Right lobe of liver (tissue), 6 donors: ENCODE measurements at regions not wholly inside any gene's neighbourhood (a gene's known extent, or its start where the extent isn't known, plus 50 kb on each side); places are given as distances from the start of the nearest gene placed in this dataset.
"Not testable (repeated sequence)": the region's sequence is repeated elsewhere in the genome, so short reads cannot be mapped to it uniquely, and the experiment has no call there.

Experiments
- ATAC-seq, 4 donors: fragments of 200-7000 bp; cut with Tn5 transposase; one replicate each; pipeline ENCODE4 v1.9.1; 2020; ENCODE audit warnings: mild to moderate bottlenecking in 4 of 4, moderate library complexity in 4 of 4
- DNase-seq, 3 donors: peaks; one replicate each; pipeline ENCODE4 v3.0.0-alpha.2; 2020
- H3K27ac ChIP-seq, 3 donors: fragments of 200-600 bp; one replicate each; pipeline ENCODE4 v1.8.0; 2022
- H3K27me3 ChIP-seq, 2 donors: fragments of 200-600 bp; one replicate each; pipeline ENCODE4 v1.8.0; 2022
- H3K36me3 ChIP-seq, 4 donors: fragments of 200-600 bp; sonication (generic) in 1 of 4; one replicate each; pipeline versions ENCODE4 v1.5.1 to v1.8.0; 2017 to 2022; ENCODE audit warnings: control low read depth in 1 of 4
- H3K4me1 ChIP-seq, 4 donors: fragments of 200-600 bp; sonication (generic) in 1 of 4; one replicate each; pipeline versions ENCODE4 v1.5.1 to v1.8.0; 2017 to 2022; ENCODE audit warnings: control low read depth in 1 of 4
- H3K4me3 ChIP-seq, 3 donors: fragments of 200-600 bp; one replicate each; pipeline ENCODE4 v1.8.0; 2022
- H3K9me3 ChIP-seq, 4 donors: fragments of 200-600 bp; sonication (generic) in 1 of 4; one replicate each; pipeline versions ENCODE4 v1.5.1 to v1.8.0; 2017 to 2022; ENCODE audit warnings: control low read depth in 1 of 4
- POLR2A ChIP-seq: fragments of 450-650 bp; IDR thresholded peaks from one replicate; pipeline ENCODE4 v1.6.1; 2017; ENCODE audit warnings: antibody characterized with exemption, mild to moderate bottlenecking
- WGBS: methylation state at CpG from one replicate; pipeline ENCODE4 v1.1.6; 2018; ENCODE audit warnings: low coverage, low lambda C conversion rate; ENCODE audit not compliant: insufficient coverage; ENCODE audit errors: missing lambda C conversion rate; 5-methylcytosine and 5-hydroxymethylcytosine counted together
- intact Hi-C, 2 donors: fragments of 100-400 bp; cut with DNase I; formaldehyde crosslinking; loops; one replicate each; pipeline versions ENCODE4 v1.11.2 to v1.14.1; 2022
- TF ChIP-seq, protein P1 (sequence below), 4 donors: fragments of 200-600 bp in 3 of 4; fragments of 450-650 bp in 1 of 4; IDR thresholded peaks; one replicate each; pipeline versions ENCODE4 v1.5.1 to v1.8.0; 2016 to 2022; ENCODE audit warnings: antibody characterized with exemption in 4 of 4, mild to moderate bottlenecking in 2 of 4
- donor health status: DM: no; HTN: yes; CAD: no.
- donor health status: DM: no; HTN: no; CAD: no.
- donor health status: DM: no; HTN: no; CAD: no.
- donor health status: DM: no; HTN: yes; CAD: no.
- donor health status: DM: no; HTN: yes; CAD: no.

DNA sequence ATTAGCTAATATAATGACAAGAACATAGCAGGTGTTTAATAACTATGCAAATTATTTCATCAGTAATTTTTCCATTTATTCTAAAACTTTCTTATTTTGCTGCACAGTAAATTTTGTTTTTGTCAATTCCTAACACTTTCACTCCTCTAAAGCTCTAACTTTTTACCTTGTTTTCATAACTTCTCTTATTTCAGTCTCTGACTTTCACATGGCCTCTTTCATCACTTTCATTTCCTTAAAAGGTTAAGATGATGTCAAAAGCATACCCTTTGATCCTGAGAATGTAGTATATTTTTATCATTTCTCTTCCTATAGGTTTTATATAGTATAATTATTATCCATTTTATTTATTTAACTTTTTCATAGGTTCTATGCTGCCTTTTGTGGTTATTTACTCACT, 1325.8 kb upstream of the ALCAM start:
- Histone ChIP-seq H3K27me3 (no peaks in the 10 kb centered on the region), H3K9me3 (no peaks in the 10 kb centered on the region), H3K27ac (no peak overlapping the region), H3K4me3 (no peak overlapping the region), H3K36me3 (no peaks in the 10 kb centered on the region), H3K4me1 (no peaks in the 10 kb centered on the region)
- no peak for TF ChIP-seq POLR2A
- TF ChIP-seq, protein P1, sequence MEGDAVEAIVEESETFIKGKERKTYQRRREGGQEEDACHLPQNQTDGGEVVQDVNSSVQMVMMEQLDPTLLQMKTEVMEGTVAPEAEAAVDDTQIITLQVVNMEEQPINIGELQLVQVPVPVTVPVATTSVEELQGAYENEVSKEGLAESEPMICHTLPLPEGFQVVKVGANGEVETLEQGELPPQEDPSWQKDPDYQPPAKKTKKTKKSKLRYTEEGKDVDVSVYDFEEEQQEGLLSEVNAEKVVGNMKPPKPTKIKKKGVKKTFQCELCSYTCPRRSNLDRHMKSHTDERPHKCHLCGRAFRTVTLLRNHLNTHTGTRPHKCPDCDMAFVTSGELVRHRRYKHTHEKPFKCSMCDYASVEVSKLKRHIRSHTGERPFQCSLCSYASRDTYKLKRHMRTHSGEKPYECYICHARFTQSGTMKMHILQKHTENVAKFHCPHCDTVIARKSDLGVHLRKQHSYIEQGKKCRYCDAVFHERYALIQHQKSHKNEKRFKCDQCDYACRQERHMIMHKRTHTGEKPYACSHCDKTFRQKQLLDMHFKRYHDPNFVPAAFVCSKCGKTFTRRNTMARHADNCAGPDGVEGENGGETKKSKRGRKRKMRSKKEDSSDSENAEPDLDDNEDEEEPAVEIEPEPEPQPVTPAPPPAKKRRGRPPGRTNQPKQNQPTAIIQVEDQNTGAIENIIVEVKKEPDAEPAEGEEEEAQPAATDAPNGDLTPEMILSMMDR (IDR thresholded peaks at IDR 0.05), result no peak
- no peak for ATAC-seq
- no peak for DNase-seq
- intact Hi-C loops, result no loop called here

DNA sequence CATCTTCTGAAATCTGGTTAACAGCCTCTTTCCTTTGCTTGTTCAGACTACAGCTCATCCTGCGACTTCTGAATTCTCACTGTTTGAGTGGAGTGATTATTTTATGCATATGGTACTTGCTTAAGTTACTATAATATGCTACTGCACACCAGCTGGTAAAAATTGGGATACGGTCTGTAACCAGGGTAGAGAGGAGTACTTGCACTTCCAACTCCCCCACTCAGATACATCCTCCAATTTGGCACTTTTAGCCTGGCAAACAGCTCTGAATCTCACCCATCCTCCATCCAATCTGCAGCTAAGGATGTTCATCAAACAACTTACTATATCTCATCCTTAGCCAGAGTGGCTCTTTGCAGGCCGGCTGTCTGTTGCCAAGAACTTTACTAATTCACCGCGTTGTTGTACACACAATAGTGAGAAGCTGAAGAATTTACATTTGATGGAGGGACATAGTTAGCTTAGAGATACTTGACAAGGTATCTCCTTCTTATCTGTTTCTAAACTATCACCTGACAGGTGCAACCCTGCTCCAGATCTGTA, 1323.6 kb upstream of the ALCAM start:
- DNase-seq, H3K9me3 ChIP-seq, H3K36me3 ChIP-seq, intact Hi-C loops, H3K27ac ChIP-seq, H3K4me3 ChIP-seq, ATAC-seq, H3K27me3 ChIP-seq, H3K4me1 ChIP-seq: not testable (repeated sequence)
- 75% methylated on average over 5 of the region's 5 CpGs for WGBS

DNA sequence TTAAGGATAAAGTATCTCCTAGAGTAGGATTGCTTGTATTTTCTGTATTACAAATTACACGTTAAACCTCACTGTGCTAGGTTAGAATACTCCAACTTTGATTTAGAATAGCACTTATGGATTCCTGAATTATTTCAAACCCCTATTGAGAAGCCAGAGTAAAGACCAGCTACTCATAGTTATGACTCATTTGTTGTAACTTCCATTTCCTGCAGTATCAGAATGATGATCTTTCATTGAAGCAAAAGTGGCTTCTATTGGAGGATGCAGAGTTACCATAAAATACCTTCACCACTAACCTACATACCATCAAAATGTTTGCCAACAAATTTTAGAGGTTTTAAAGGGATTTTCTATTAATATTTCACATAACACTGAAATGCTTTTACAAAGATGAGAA, 1322.7 kb upstream of the ALCAM start:
- WGBS, result 63% methylated on average over 1 of the region's 1 CpG

DNA sequence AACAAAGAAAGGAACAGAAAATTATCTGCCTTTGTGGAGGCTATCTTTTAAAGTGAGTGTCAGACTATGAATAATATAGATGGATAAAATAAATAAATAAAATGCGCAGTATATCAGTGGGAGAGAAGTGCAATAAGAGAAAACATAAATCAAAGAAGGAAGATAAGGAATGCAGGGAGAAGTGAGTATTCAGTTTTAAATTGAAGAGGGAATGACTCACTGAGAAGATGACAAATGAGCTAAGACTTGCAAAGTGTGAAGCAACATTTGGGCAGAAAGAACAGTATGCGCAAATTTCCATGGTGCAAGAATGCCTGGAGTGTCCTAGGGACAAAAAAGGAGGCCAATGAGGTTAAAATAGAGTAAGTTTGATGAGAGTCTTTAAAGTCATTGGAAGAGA, 1300.1 kb upstream of the ALCAM start:
- intact Hi-C loops, result no loop called here
- no peak for DNase-seq
- H3K4me1 ChIP-seq, result no peaks in the 10 kb centered on the region
- ATAC-seq, result no peak
- H3K27ac ChIP-seq, result no peak overlapping the region
- no peak overlapping the region for H3K4me3 ChIP-seq
- H3K27me3 ChIP-seq, result no peaks in the 10 kb centered on the region
- H3K36me3 ChIP-seq, result no peaks in the 10 kb centered on the region
- 79% methylated on average over 2 of the region's 2 CpGs for WGBS
- H3K9me3 ChIP-seq, result no peaks in the 10 kb centered on the region
- no peak for TF ChIP-seq POLR2A
- TF ChIP-seq, protein P1 (IDR thresholded peaks at IDR 0.05), result no peak

More for the DNA sequence above, 1322.7 kb upstream of the ALCAM start:
- TF ChIP-seq, protein P1 (IDR thresholded peaks at IDR 0.05), result no peak
- TF ChIP-seq POLR2A, result no peak
- H3K27ac ChIP-seq, result no peak overlapping the region
- DNase-seq (no peak), ATAC-seq (no peak)
- no peak overlapping the region for H3K4me3 ChIP-seq
- no peaks in the 10 kb centered on the region for H3K9me3 ChIP-seq
- no peaks in the 10 kb centered on the region for H3K36me3 ChIP-seq
- H3K27me3 ChIP-seq, result no peaks in the 10 kb centered on the region
- H3K4me1 ChIP-seq, result no peaks in the 10 kb centered on the region
- intact Hi-C loops, result no loop called here

DNA sequence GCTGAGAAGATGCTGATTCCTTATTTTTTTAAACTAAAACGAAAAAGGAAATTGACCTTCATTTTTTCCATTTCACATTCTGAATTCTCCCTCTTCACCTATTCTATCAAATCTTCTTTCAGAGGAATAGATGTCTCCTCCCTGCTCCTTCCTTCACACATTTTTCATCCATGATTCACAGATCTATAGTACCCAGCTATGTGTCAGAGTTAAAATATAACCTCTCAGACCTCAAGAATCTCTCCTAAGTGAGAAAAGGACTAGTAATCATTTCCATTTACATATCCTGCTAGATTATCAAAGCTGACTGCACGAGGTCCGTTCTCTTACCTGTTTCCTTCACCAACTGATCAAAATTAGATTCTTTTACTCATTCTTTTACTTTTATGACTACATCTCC, 1297.6 kb upstream of the ALCAM start:
- 71% methylated on average over 3 of the region's 3 CpGs for WGBS
- Histone ChIP-seq H3K9me3 (no peaks in the 10 kb centered on the region), H3K27me3 (no peaks in the 10 kb centered on the region), H3K27ac (no peak overlapping the region), H3K4me3 (no peak overlapping the region), H3K4me1 (no peaks in the 10 kb centered on the region), H3K36me3 (no peaks in the 10 kb centered on the region)
- DNase-seq (no peak), ATAC-seq (no peak)
- intact Hi-C loops, result no loop called here
- TF ChIP-seq, protein P1 (IDR thresholded peaks at IDR 0.05), result no peak
- TF ChIP-seq POLR2A, result no peak
